HepG2 (cell line): ENCODE measurements at regions not wholly inside any gene's neighbourhood (a gene's known extent, or its start where the extent isn't known, plus 50 kb on each side); places are given as distances from the start of the nearest gene placed in this dataset.

Experiments used
- HDAC6 ChIP-seq: fragments of 200-600 bp; sonication (generic); IDR thresholded peaks from 2 replicates; pipeline ENCODE4 v1.7.0; 2017; ENCODE audit warnings: mild to moderate bottlenecking, antibody characterized with exemption, low read length, low read depth
- MAF1 ChIP-seq: sonication (generic); formaldehyde crosslinking; IDR thresholded peaks from 2 replicates; pipeline ENCODE4 v1.5.0; 2020; ENCODE audit warnings: missing genetic modification reagents, borderline replicate concordance
- MBNL3 ChIP-seq: fragments of 250-450 bp; sonication (Bioruptor Pico); conservative IDR thresholded peaks from 2 replicates; pipeline ENCODE4 v1.8.0; 2022; ENCODE audit warnings: mild to moderate bottlenecking, inconsistent platforms
- MIER2 ChIP-seq: IDR thresholded peaks from 2 replicates; pipeline ENCODE4 v1.6.1; 2016; ENCODE audit warnings: missing biosample characterization, missing genetic modification reagents
- PAXIP1 ChIP-seq: sonication (generic); formaldehyde crosslinking; conservative IDR thresholded peaks from 2 replicates; pipeline ENCODE4 v1.4.0; 2020; ENCODE audit warnings: mild to moderate bottlenecking, missing genetic modification reagents, moderate library complexity
- PLRG1 ChIP-seq: fragments of 450-650 bp; conservative IDR thresholded peaks from 2 replicates; pipeline ENCODE4 v1.6.1; 2016
- TCF7L2 ChIP-seq: IDR thresholded peaks from 2 replicates; pipeline ENCODE4 v1.6.1; 2011; ENCODE audit warnings: mild to moderate bottlenecking, low read depth, low read length, moderate library complexity
- ZBTB21 ChIP-seq: sonication (generic); formaldehyde crosslinking; IDR thresholded peaks from 2 replicates; pipeline ENCODE4 v1.4.0; 2020; ENCODE audit warnings: missing genetic modification reagents
- ZBTB42 ChIP-seq: sonication (generic); formaldehyde crosslinking; IDR thresholded peaks from 2 replicates; pipeline ENCODE4 v1.5.0; 2020; ENCODE audit warnings: mild to moderate bottlenecking, missing genetic modification reagents
- ZKSCAN1 ChIP-seq: fragments of 150-350 bp; IDR thresholded peaks from 2 replicates; pipeline ENCODE4 v1.6.1; 2014; ENCODE audit warnings: low read length
- ZNF18 ChIP-seq: sonication (generic); formaldehyde crosslinking; IDR thresholded peaks from 2 replicates; pipeline ENCODE4 v1.8.0; 2022; ENCODE audit warnings: mild to moderate bottlenecking, missing genetic modification reagents; ENCODE audit not compliant: insufficient replicate concordance
- ZNF766 ChIP-seq: sonication (generic); formaldehyde crosslinking; IDR thresholded peaks from 2 replicates; pipeline ENCODE4 v1.5.0; 2020; ENCODE audit warnings: missing genetic modification reagents, borderline replicate concordance
- ZNF780A ChIP-seq: sonication (generic); formaldehyde crosslinking; IDR thresholded peaks from 2 replicates; pipeline ENCODE4 v1.8.0; 2022; ENCODE audit warnings: mild to moderate bottlenecking, missing genetic modification reagents, moderate library complexity
- ZNF879 ChIP-seq: sonication (generic); formaldehyde crosslinking; IDR thresholded peaks from 2 replicates; pipeline ENCODE4 v1.8.1; 2023; ENCODE audit warnings: missing genetic modification reagents
- ZSCAN12 ChIP-seq: sonication (generic); formaldehyde crosslinking; IDR thresholded peaks from 2 replicates; pipeline ENCODE4 v1.9.0; 2021; ENCODE audit warnings: mild to moderate bottlenecking, missing genetic modification reagents
- TF ChIP-seq, protein P1 (sequence below): IDR thresholded peaks from 2 replicates; pipeline ENCODE4 v1.6.1; 2016; ENCODE audit warnings: missing genetic modification reagents, missing compliant biosample characterization
- TF ChIP-seq, protein P2 (sequence below): sonication (generic); formaldehyde crosslinking; IDR thresholded peaks from 2 replicates; pipeline ENCODE4 v1.4.0; 2020; ENCODE audit warnings: mild to moderate bottlenecking, missing genetic modification reagents, borderline replicate concordance

GRCh38 chr2:75416420-75417342, 144.1 kb downstream of the EVA1A start (continued):
- TF ChIP-seq, protein P1, sequence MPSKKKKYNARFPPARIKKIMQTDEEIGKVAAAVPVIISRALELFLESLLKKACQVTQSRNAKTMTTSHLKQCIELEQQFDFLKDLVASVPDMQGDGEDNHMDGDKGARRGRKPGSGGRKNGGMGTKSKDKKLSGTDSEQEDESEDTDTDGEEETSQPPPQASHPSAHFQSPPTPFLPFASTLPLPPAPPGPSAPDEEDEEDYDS (CRISPR knock-in tag) = 0 out of 2 replicates have a peak, but pooled peaks have one; percentile 19
- no peak for TF ChIP-seq ZNF879
- no peak for TF ChIP-seq ZBTB42 (CRISPR knock-in tag)
- TF ChIP-seq ZKSCAN1 = no peak
- no peak for TF ChIP-seq MAF1 (CRISPR knock-in tag)
- TF ChIP-seq, protein P2, sequence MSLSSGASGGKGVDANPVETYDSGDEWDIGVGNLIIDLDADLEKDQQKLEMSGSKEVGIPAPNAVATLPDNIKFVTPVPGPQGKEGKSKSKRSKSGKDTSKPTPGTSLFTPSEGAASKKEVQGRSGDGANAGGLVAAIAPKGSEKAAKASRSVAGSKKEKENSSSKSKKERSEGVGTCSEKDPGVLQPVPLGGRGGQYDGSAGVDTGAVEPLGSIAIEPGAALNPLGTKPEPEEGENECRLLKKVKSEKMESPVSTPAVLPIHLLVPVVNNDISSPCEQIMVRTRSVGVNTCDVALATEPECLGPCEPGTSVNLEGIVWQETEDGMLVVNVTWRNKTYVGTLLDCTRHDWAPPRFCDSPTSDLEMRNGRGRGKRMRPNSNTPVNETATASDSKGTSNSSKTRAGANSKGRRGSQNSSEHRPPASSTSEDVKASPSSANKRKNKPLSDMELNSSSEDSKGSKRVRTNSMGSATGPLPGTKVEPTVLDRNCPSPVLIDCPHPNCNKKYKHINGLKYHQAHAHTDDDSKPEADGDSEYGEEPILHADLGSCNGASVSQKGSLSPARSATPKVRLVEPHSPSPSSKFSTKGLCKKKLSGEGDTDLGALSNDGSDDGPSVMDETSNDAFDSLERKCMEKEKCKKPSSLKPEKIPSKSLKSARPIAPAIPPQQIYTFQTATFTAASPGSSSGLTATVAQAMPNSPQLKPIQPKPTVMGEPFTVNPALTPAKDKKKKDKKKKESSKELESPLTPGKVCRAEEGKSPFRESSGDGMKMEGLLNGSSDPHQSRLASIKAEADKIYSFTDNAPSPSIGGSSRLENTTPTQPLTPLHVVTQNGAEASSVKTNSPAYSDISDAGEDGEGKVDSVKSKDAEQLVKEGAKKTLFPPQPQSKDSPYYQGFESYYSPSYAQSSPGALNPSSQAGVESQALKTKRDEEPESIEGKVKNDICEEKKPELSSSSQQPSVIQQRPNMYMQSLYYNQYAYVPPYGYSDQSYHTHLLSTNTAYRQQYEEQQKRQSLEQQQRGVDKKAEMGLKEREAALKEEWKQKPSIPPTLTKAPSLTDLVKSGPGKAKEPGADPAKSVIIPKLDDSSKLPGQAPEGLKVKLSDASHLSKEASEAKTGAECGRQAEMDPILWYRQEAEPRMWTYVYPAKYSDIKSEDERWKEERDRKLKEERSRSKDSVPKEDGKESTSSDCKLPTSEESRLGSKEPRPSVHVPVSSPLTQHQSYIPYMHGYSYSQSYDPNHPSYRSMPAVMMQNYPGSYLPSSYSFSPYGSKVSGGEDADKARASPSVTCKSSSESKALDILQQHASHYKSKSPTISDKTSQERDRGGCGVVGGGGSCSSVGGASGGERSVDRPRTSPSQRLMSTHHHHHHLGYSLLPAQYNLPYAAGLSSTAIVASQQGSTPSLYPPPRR (CRISPR knock-in tag) = peak; percentile 23; the same call in 1 of the 2 replicates
- TF ChIP-seq ZBTB21 (CRISPR knock-in tag) = peak; percentile 48; the same call in 1 of the 2 replicates
- no peak for TF ChIP-seq MBNL3 (CRISPR knock-in tag)
- TF ChIP-seq PLRG1 = no peak
- TF ChIP-seq ZNF766 (CRISPR knock-in tag) = no peak
- peak; percentile 48 for TF ChIP-seq PAXIP1 (CRISPR knock-in tag)
- no peak for TF ChIP-seq MIER2
- TF ChIP-seq ZNF780A (CRISPR knock-in tag) = no peak
- no peak for TF ChIP-seq ZNF18 (CRISPR knock-in tag)
- no peak for TF ChIP-seq ZSCAN12 (CRISPR knock-in tag)
- TF ChIP-seq HDAC6 = no peak
- TF ChIP-seq TCF7L2 = no peak
